ENCODE measurements at regions not wholly inside any gene's neighbourhood (a gene's known extent, or its start where the extent isn't known, plus 50 kb on each side); places are given as distances from the start of the nearest gene placed in this dataset.

DNA sequence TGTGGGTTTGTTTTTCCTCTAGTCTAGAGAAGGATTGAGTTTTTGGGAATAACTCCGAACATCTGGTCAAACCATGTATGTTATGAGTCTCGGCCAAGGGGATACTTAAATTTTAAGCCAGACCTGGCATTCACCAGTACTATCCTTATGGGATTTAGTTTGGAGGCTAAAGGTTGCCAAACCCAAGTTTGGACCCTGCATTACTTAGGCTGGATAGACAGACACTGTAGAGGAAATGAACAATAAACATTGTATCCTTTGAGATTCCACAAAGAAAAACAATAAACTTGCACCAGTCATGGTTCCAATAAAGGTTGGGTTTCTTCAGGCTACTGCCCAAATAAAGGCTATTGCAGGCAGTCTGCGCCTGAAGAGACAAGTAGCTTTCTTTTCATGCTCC, 296.7 kb upstream of the MEF2C start:
- TF ChIP-seq EZH2 (IDR thresholded peaks at IDR 0.05; ENCODE audit: insufficient read depth, poor library complexity, severe bottlenecking) (no peak), EZH2phosphoT487 (IDR thresholded peaks at IDR 0.05; ENCODE audit: insufficient read depth, low read depth) (no peak)
